SJCRH30 (cell line): ENCODE measurements at regions not wholly inside any gene's neighbourhood (a gene's known extent, or its start where the extent isn't known, plus 50 kb on each side); places are given as distances from the start of the nearest gene placed in this dataset.

Experiments used
- DNase-seq, 2 experiments: peaks; one replicate each; pipeline ENCODE4 v3.0.0-alpha.2; 2015 to 2020
- H3K27ac ChIP-seq: fragments of 250-450 bp; sonication (Bioruptor Pico); 2 replicates; pipeline ENCODE4 v1.5.1; 2020; ENCODE audit warnings: mild to moderate bottlenecking, moderate library complexity
- H3K27me3 ChIP-seq: fragments of 250-450 bp; sonication (Bioruptor Pico); 2 replicates; pipeline ENCODE4 v1.5.1; 2020; ENCODE audit warnings: mild to moderate bottlenecking, moderate library complexity
- H3K36me3 ChIP-seq: fragments of 250-450 bp; sonication (Bioruptor Pico); 2 replicates; pipeline ENCODE4 v1.5.1; 2020; ENCODE audit warnings: mild to moderate bottlenecking, moderate library complexity
- H3K4me1 ChIP-seq: fragments of 250-450 bp; sonication (Bioruptor Pico); 2 replicates; pipeline ENCODE4 v1.5.1; 2020; ENCODE audit warnings: mild to moderate bottlenecking, moderate library complexity
- H3K4me3 ChIP-seq: fragments of 250-450 bp; sonication (Bioruptor Pico); 2 replicates; pipeline ENCODE4 v1.5.1; 2020; ENCODE audit warnings: mild to moderate bottlenecking, moderate library complexity
- H3K9me3 ChIP-seq: fragments of 250-450 bp; sonication (Bioruptor Pico); replicated peaks from 2 replicates; pipeline ENCODE4 v1.5.1; 2020; ENCODE audit warnings: mild to moderate bottlenecking, moderate library complexity

DNA sequence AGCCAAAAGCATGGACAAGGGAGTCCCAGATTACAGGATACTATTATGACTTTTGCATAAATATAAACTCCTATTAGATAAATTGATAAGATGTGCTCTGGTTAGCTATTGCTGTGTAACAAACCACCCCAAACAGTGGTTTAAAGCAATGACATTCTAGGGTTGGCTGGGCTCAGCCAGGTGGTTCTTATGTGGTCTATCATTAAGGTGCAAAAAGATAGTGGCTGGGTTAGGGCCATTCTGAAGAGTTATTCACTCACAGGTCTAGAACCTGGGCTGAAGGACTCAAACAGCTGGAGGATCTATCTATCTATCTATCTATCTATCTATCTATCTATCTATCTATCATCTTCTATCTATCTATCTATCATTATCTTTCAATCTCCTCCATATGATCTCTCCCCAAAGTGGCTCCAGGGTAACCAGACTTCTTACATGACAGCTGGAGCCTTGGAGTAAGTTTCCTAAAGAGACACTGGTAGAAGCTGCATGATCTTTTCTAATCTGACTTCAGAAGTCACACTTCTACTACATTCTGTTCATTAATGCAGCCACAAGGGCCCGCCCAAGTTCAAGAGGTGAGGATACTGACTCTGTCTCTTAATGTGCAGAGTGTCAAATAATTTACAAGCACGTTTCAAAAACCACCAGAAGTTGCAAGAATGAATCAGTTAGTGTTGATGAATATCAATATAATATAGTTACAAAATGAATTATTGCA lies 74.9 kb upstream of the XCR1 start:
- no peaks in the 10 kb centered on the region for H3K9me3 ChIP-seq
- no peaks in the 10 kb centered on the region for H3K27me3 ChIP-seq
- H3K27ac ChIP-seq, result no peak overlapping the region
- DNase-seq, result no peak
- no peak overlapping the region for H3K4me3 ChIP-seq
- H3K36me3 ChIP-seq, result no peaks in the 10 kb centered on the region
- no peaks in the 10 kb centered on the region for H3K4me1 ChIP-seq

DNA sequence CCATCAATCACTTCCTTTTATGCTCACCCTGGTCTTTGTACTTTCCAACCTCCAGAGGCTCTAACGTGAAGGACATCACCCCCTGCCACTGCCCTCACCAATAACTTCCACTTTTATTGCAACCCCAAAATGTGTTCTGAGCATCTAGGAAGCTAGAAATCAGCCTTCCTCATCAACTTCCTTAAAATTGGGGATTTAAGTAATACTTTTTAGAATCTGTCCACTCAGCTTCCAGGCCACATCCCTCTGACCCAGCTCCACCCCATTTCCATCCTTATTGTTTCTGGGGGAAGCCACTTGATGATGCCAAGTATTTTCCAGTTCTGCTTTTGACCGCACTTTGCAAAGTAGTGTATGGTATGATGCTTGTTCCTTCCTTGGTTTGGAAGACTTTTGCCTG lies 73.5 kb upstream of the XCR1 start:
- Histone ChIP-seq H3K9me3 (no peaks in the 10 kb centered on the region), H3K4me1 (no peaks in the 10 kb centered on the region), H3K4me3 (no peak overlapping the region), H3K27ac (no peak overlapping the region), H3K27me3 (no peaks in the 10 kb centered on the region), H3K36me3 (no peaks in the 10 kb centered on the region)
- no peak for DNase-seq

DNA sequence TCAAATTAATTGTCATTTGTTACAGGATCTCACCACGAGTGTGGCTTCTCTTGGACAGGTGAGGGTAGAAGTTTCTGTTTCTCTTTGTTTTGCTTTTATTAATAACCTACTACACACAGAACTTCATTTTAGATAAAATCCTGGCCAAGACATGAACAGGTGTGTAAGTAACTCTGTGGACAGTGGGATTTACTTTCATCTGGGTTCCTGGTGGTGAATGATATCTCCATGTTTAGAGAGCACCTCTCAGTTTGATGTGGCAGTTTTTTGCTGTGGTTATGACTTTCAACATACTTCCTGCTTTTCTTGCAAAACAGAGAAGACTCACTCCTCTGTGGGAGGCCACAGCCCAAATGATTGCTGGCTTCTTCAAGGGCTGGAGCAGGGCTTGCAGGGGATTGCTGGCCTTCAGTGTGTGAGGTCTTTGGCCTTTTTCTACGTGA lies 71.1 kb upstream of the XCR1 start:
- DNase-seq, result no peak
- H3K27me3 ChIP-seq, result no peaks in the 10 kb centered on the region
- H3K4me1 ChIP-seq, result no peaks in the 10 kb centered on the region
- no peak overlapping the region for H3K4me3 ChIP-seq
- no peaks in the 10 kb centered on the region for H3K36me3 ChIP-seq
- no peaks in the 10 kb centered on the region for H3K9me3 ChIP-seq
- H3K27ac ChIP-seq, result no peak overlapping the region

DNA sequence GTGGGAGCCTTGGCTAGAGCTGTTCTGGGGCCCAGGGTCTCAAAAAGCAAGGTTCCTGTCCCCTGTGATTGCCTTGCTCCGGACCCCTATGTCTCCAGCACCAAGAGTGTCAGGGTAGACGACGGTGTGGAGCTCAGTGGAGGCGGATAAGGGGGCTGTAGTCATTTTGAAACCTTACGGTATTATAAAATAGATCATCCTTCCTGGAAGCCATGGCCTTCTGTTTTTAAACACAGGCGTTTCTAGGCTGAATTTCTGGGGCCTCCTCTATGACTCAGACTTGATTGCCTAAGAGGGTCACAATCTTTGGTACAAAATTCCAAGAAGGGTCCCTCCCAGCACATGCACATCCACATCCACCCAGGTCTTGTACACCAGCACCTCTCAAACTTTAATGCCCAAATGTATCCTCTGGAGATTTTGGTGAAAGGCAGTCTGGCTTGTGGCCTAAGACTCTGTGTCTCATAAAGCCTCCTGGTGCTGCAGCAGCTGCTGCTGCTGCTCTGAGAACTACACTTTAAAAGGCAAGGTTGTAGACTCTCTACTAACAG lies 70.5 kb upstream of the XCR1 start:
- H3K36me3 ChIP-seq, result no peaks in the 10 kb centered on the region
- H3K4me3 ChIP-seq, result no peak overlapping the region
- no peak for DNase-seq
- no peaks in the 10 kb centered on the region for H3K27me3 ChIP-seq
- H3K4me1 ChIP-seq, result no peaks in the 10 kb centered on the region
- H3K9me3 ChIP-seq, result no peaks in the 10 kb centered on the region
- no peak overlapping the region for H3K27ac ChIP-seq

DNA sequence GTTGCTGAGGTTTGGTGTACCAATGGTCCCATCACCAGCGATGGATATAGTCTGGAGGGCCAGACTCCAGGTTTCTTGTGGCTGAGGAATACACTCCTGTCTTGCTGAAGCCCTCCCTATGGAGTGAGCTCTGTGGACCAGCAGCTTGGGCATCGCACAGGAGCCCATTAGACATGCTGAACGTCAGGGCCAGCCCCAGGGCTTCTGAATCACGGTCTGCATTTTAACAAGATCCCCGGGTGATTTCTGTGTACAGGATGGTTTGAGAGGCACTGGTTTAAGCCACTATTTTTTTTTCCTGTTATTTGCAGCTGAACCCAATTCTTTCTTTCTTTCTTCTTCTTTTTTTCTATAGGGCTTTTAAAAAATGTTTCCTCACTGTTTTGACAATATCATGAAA lies 69.5 kb upstream of the XCR1 start:
- Histone ChIP-seq H3K4me1 (no peaks in the 10 kb centered on the region), H3K4me3 (no peak overlapping the region), H3K9me3 (no peaks in the 10 kb centered on the region), H3K27me3 (no peaks in the 10 kb centered on the region), H3K36me3 (no peaks in the 10 kb centered on the region), H3K27ac (no peak overlapping the region)
- no peak for DNase-seq

DNA sequence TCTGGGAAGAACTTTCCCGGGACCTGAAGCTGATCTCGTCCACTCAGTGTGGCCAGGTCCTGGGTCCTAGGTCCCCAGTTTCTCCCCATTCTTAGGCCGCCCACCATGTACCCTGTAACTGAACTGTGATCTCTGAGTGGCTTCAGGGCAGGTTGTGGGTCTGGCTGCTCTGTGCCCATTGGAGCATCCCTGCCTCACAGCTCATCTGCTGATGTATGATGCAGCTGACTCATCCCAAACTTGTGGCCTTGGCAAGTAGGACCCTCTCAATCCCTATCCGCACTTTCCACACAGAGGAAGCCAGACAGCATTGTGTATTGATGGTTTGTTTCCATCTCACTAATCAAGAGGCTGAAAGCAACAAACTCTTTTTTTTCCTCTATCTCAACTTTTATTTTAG lies 69.1 kb upstream of the XCR1 start:
- Histone ChIP-seq H3K4me3 (no peak overlapping the region), H3K4me1 (no peaks in the 10 kb centered on the region), H3K9me3 (no peaks in the 10 kb centered on the region), H3K36me3 (no peaks in the 10 kb centered on the region), H3K27ac (no peak overlapping the region), H3K27me3 (no peaks in the 10 kb centered on the region)
- DNase-seq, result no peak

DNA sequence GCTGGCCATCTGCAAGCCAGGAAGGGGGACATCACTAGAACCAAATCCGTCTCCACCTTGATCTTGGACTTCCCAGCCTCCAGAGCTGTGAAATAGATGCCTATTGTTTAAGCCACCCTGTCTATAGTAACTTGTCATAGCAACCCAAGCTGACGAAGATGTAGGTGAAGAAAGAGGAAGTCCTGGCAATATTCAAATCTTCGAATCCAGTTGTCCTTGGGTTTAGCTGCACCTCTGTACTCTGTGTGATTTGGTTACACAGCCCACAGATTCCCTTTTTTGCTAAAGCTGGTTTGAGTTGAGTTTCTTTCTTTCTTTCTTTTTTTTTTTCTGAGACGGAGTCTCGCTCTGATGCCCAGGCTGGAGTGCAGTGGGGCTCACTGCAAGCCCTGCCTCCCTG lies 68.0 kb upstream of the XCR1 start:
- Histone ChIP-seq H3K4me3 (no peak overlapping the region), H3K4me1 (no peaks in the 10 kb centered on the region), H3K27ac (no peak overlapping the region), H3K9me3 (no peaks in the 10 kb centered on the region), H3K27me3 (no peaks in the 10 kb centered on the region), H3K36me3 (no peaks in the 10 kb centered on the region)
- no peak for DNase-seq

DNA sequence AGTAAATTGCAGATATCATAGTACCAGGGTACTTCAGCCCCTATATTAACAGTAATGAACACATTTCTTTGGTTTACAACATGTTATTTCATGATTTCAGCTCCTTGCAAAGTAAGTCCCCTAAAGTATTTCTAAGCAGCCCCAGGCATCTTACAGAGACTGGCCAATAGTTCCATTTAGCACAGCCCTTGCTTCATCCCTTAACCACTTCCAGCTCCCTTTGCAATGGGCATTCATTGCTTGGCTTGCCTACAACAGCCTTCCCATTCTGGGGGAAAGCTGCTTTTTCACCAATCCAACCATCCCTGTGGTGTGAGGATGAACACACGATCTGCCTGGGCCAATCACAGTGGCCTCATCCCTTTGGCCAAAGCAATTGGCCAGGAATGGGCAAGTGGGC lies 67.2 kb upstream of the XCR1 start:
- no peak for DNase-seq
- H3K36me3 ChIP-seq, result no peaks in the 10 kb centered on the region
- no peak overlapping the region for H3K27ac ChIP-seq
- H3K4me3 ChIP-seq, result no peak overlapping the region
- H3K27me3 ChIP-seq, result no peaks in the 10 kb centered on the region
- no peaks in the 10 kb centered on the region for H3K9me3 ChIP-seq
- no peaks in the 10 kb centered on the region for H3K4me1 ChIP-seq

DNA sequence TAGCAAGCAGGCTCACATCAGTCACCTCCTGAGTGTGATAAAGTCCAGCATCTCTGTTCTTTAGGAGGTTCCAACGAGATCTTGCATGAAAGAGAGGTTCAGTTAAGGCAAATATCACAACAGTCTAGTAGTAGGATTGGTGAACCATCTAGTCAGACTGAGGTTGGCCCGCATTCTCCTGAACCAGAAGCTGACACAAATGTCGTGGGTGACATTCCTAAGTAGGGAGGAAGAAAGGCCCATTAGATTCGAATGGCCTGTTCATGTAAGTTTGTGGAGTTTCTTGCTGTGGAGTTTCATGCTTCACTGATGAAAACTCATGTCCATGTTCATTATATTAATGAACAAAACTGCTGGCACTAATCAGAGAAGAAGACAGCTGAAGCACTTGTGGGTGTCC lies 66.7 kb upstream of the XCR1 start:
- Histone ChIP-seq H3K4me1 (no peaks in the 10 kb centered on the region), H3K36me3 (no peaks in the 10 kb centered on the region), H3K27ac (no peak overlapping the region), H3K27me3 (no peaks in the 10 kb centered on the region), H3K9me3 (no peaks in the 10 kb centered on the region), H3K4me3 (no peak overlapping the region)
- DNase-seq, result no peak

DNA sequence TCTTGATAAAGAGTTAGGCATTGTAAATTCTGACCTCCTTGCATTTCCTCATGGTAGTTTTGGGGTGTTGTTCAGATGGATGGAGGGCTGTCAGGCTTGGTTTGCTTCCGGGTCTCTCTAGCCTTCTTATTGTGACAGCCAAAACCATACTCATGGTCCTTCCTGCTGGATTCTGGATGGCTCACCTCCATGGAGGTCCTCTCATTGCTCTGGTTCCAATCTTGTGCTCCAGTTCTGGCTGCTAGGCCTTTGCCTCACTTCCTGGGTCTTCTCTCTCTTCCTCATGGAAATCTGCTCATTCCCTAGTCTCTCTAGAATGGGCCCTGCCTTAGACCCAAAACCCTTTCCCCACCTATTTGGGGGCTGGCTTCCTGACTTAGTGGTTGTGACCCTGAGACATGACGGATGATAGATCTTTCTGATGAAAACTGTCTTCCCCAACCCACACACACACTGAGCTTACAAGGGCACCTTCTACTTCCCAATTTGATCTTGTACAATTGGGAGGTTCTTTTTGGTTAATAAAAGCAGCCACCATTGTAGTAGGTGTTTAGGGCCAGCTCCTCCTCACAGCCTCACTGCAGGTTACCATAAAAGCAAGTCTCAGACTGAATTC lies 66.2 kb upstream of the XCR1 start:
- Histone ChIP-seq H3K27ac (no peak overlapping the region), H3K27me3 (no peaks in the 10 kb centered on the region), H3K4me1 (no peaks in the 10 kb centered on the region), H3K36me3 (no peaks in the 10 kb centered on the region), H3K9me3 (no peaks in the 10 kb centered on the region), H3K4me3 (no peak overlapping the region)
- no peak for DNase-seq

DNA sequence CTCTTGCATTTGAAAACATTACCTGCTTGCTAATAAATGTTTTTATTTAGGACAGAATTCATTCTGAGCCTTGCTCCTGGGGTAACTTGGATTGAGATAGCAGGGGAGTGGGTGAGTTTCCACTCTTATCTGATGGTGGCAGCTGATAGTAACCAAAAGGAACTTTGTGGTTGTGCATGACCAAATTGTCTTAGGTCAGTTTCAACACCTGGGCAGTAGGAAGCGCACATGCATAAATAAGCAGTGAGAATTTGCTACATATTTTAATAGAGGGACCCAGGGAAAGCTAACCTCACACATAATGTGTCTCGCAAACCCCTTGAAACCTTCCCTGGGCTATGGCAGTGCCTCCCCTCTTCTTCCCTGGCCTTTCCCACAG lies 65.4 kb upstream of the XCR1 start:
- Histone ChIP-seq H3K27me3 (no peaks in the 10 kb centered on the region), H3K4me1 (no peaks in the 10 kb centered on the region), H3K4me3 (no peak overlapping the region), H3K9me3 (no peaks in the 10 kb centered on the region), H3K36me3 (no peaks in the 10 kb centered on the region), H3K27ac (no peak overlapping the region)
- no peak for DNase-seq

DNA sequence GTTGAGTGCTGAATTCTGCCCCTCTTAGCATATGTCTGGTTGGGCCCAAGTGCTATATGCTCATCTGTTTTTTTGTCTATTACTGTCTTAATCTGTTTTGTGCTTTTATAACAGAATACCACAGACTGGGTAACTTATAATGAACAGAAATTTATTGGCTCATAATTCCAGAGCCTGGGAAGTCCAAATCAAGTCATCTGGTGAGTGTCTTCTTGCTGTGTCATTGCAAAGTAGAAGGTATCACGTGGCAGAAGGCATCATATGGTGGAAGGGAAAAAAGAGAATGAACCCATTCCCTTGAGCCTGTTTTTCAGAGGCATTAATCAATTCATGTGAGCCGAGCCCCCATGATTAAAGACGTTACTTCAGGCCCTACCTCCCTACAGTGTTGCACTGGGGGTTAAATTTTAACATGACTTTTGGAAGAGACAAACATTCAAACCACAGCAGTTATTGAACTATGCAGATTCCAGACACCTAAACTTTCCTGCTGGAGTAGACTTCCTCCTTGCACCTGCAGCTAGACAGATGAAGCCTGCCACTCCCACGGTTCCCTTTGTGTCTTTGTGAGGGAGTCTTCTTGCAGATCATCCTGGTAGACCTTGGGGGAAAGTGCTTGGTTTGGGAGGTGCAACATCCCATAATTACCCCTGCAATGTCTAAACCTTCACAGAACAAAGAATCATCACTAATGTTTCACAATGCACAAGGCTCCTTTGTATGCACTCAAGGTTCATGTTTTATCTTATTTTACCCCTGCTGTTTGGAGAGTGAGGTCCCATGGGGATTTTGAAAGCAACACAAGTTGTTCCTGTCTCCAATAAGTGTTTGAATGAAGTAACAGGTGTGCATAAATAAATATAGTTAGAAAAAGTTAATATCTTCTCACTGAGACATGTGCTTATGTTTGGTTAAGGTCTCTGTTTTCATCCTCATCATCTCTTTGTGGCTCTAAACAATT lies 64.7 kb upstream of the XCR1 start:
- H3K27ac ChIP-seq, result no peak overlapping the region
- H3K4me1 ChIP-seq, result no peaks in the 10 kb centered on the region
- H3K9me3 ChIP-seq, result no peaks in the 10 kb centered on the region
- no peaks in the 10 kb centered on the region for H3K36me3 ChIP-seq
- DNase-seq, result no peak
- no peaks in the 10 kb centered on the region for H3K27me3 ChIP-seq
- H3K4me3 ChIP-seq, result no peak overlapping the region

DNA sequence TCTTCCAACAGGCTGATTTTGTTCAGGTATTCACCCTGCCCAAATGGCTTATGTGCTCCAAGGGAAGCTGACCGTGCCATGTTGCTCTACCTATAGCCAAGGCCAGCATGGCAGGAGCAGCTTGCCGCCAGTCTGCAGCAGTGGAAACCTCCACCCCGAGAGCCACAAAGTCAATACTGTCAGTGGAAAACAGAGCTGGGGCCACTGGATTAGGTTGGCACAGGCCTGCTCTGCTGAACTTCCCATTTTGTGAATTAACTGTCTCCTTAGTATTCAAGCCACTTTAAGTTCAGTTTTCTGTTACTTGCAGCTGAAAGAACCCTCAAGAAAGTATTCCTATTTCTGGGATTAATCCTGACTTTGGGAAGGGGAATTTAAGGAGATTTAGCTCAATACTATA lies 63.8 kb upstream of the XCR1 start:
- H3K9me3 ChIP-seq, result no peaks in the 10 kb centered on the region
- H3K4me1 ChIP-seq, result no peaks in the 10 kb centered on the region
- H3K27me3 ChIP-seq, result no peaks in the 10 kb centered on the region
- H3K36me3 ChIP-seq, result no peaks in the 10 kb centered on the region
- no peak overlapping the region for H3K27ac ChIP-seq
- DNase-seq, result no peak
- H3K4me3 ChIP-seq, result no peak overlapping the region

DNA sequence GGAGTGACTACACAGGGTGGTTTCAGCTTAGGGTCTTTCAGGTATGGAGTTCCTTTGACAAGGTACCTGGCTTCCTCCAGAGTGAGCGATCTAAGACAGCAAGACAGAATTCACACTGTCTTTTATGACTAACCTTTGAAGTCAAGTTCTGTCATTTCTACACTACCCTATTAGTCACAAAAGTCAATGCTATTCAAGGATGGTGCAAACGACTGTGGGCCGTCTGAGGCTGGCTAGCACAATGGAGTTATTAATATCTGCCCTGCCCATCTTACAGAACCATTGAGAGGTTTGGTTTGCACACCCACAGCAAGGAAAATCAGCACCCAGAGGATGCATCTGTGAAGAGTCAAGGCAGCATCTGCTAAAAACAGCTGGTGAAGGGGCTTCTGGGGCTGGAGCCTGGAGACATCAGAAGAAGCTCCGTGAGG lies 62.9 kb upstream of the XCR1 start:
- Histone ChIP-seq H3K27ac (no peak overlapping the region), H3K9me3 (no peaks in the 10 kb centered on the region), H3K4me3 (no peak overlapping the region), H3K36me3 (no peaks in the 10 kb centered on the region), H3K27me3 (no peaks in the 10 kb centered on the region), H3K4me1 (no peaks in the 10 kb centered on the region)
- DNase-seq, result no peak
